Stimulated activated CD4-positive, alpha-beta T cell treated with anti-CD3 and anti-CD28 coated beads, Interleukin-4, amount 100 ng/mL, for 24 hours (primary cell): ENCODE measurements at regions not wholly inside any gene's neighbourhood (a gene's known extent, or its start where the extent isn't known, plus 50 kb on each side); places are given as distances from the start of the nearest gene placed in this dataset.
"Not testable (repeated sequence)": the region's sequence is repeated elsewhere in the genome, so short reads cannot be mapped to it uniquely, and the experiment has no call there.

Experiments
- DNase-seq: peaks from one replicate; pipeline ENCODE4 v3.0.0-alpha.2; 2020

GRCh38 chr3:110971010-110971601 is 100.5 kb upstream of the NECTIN3 start:
- DNase-seq, result no peak

GRCh38 chr3:110973263-110973895 is 98.2 kb upstream of the NECTIN3 start:
- no peak for DNase-seq

GRCh38 chr3:110974902-110975301 is 96.7 kb upstream of the NECTIN3 start:
- DNase-seq, result no peak

GRCh38 chr3:110984456-110985250 is 87.0 kb upstream of the NECTIN3 start:
- no peak for DNase-seq

GRCh38 chr3:110989446-110989845 is 82.2 kb upstream of the NECTIN3 start:
- no peak for DNase-seq

GRCh38 chr3:110995461-110996231 is 76.0 kb upstream of the NECTIN3 start:
- no peak for DNase-seq

- DNase-seq, result not testable (repeated sequence)
Measured at GRCh38 chr3:110998766-110999165, 72.8 kb upstream of the NECTIN3 start.

- DNase-seq, result not testable (repeated sequence)
Measured at GRCh38 chr3:111006485-111006884, 65.1 kb upstream of the NECTIN3 start.

- no peak for DNase-seq
Measured at GRCh38 chr3:111012388-111013248, 59.0 kb upstream of the NECTIN3 start.
